IMR-90 (cell line): ENCODE measurements at regions not wholly inside any gene's neighbourhood (a gene's known extent, or its start where the extent isn't known, plus 50 kb on each side); places are given as distances from the start of the nearest gene placed in this dataset.

ENCODE experiments used
- ATAC-seq: fragments of 200-7000 bp; cut with Tn5 transposase; 2 replicates; pipeline ENCODE4 v1.9.1; 2020; ENCODE audit warnings: low read depth, mild to moderate bottlenecking, moderate library complexity
- BruUV-seq: library from RNA; stranded (reverse); fragments of 400-500 nt; replicated peaks from 2 replicates; lab custom pipeline; 2021; lab: Mats Ljungman, UMichigan
- CTCF ChIA-PET: fragments of 300-600 bp; formaldehyde crosslinking; extraction: SDS; loops from one replicate; lab custom pipeline; 2021; ENCODE audit warnings: antibody characterized with exemption; lab: Yijun Ruan, JAX
- POLR2A ChIA-PET: fragments of 300-600 bp; sonication (Branson Sonifier 250); formaldehyde crosslinking; loops from one replicate; lab custom pipeline; 2022; ENCODE audit warnings: antibody characterized with exemption; ENCODE audit not compliant: unreplicated experiment; lab: Charles Lee
- DNase-seq: peaks from one replicate; pipeline ENCODE4 v3.0.0; 2013
- H2AFZ ChIP-seq: replicated peaks from 2 replicates; pipeline ENCODE3; 2013; ENCODE audit warnings: low read length, mild to moderate bottlenecking; ENCODE audit not compliant: poor library complexity
- H2AK5ac ChIP-seq: 2 replicates; pipeline ENCODE4 v1.6.1; 2013; ENCODE audit warnings: low read depth, low read length, inconsistent platforms
- H2AK9ac ChIP-seq: replicated peaks from 2 replicates; pipeline ENCODE3; 2013; ENCODE audit warnings: mild to moderate bottlenecking, low read depth, low read length, moderate library complexity; ENCODE audit not compliant: poor library complexity
- H2BK120ac ChIP-seq: 2 replicates; pipeline ENCODE4 v1.6.1; 2013; ENCODE audit warnings: low read depth, low read length, inconsistent platforms
- H2BK15ac ChIP-seq: 3 replicates; pipeline ENCODE4 v1.6.1; 2013; ENCODE audit warnings: low read depth, low read length, inconsistent platforms
- H2BK20ac ChIP-seq: 2 replicates; pipeline ENCODE4 v1.6.1; 2013; ENCODE audit warnings: low read depth, mild to moderate bottlenecking, inconsistent platforms, low read length, moderate library complexity
- H2BK5ac ChIP-seq: 2 replicates; pipeline ENCODE4 v1.6.1; 2013; ENCODE audit warnings: mild to moderate bottlenecking, low read depth, low read length, inconsistent platforms; ENCODE audit not compliant: poor library complexity, severe bottlenecking
- H3K14ac ChIP-seq: replicated peaks from 2 replicates; pipeline ENCODE4 v1.6.1; 2013; ENCODE audit warnings: low read depth, low read length, inconsistent platforms
- H3K18ac ChIP-seq: 2 replicates; pipeline ENCODE4 v1.6.1; 2013; ENCODE audit warnings: low read depth, low read length, control low read depth
- H3K23ac ChIP-seq: 2 replicates; pipeline ENCODE4 v1.6.1; 2013; ENCODE audit warnings: low read depth, low read length, inconsistent platforms
- H3K27ac ChIP-seq: 2 replicates; pipeline ENCODE4 v1.5.1; 2013; ENCODE audit warnings: mild to moderate bottlenecking, control low read depth, low read length; ENCODE audit not compliant: insufficient read depth
- H3K27me3 ChIP-seq: 2 replicates; pipeline ENCODE4 v1.6.1; 2013; ENCODE audit warnings: low read length; ENCODE audit not compliant: control insufficient read depth, insufficient read depth
- H3K36me3 ChIP-seq: 2 replicates; pipeline ENCODE4 v1.6.1; 2013; ENCODE audit warnings: low read length, mixed read lengths; ENCODE audit not compliant: control insufficient read depth, insufficient read depth
- H3K4ac ChIP-seq: 2 replicates; pipeline ENCODE4 v1.6.1; 2013; ENCODE audit warnings: low read depth, low read length, inconsistent platforms
- H3K4me1 ChIP-seq: 2 replicates; pipeline ENCODE4 v1.6.1; 2013; ENCODE audit warnings: low read length, mixed read lengths; ENCODE audit not compliant: control insufficient read depth, insufficient read depth
- H3K4me2 ChIP-seq: 2 replicates; pipeline ENCODE4 v1.6.1; 2013; ENCODE audit warnings: low read depth, mild to moderate bottlenecking, control low read depth, low read length, moderate library complexity
- H3K4me3 ChIP-seq: 2 replicates; pipeline ENCODE4 v1.5.1; 2013; ENCODE audit warnings: low read depth, mild to moderate bottlenecking, control low read depth, low read length, moderate library complexity; ENCODE audit not compliant: insufficient read depth
- H3K56ac ChIP-seq: 2 replicates; pipeline ENCODE4 v1.6.1; 2013; ENCODE audit warnings: low read length, inconsistent platforms; ENCODE audit not compliant: insufficient read depth; ENCODE audit errors: extremely low read depth
- H3K79me1 ChIP-seq, 2 experiments: 2 replicates each; pipeline ENCODE4 v1.6.1; 2013; ENCODE audit warnings: low read length in 2 of 2, inconsistent platforms in 1 of 2, low read depth in 1 of 2
- H3K9ac ChIP-seq: 2 replicates; pipeline ENCODE4 v1.6.1; 2013; ENCODE audit warnings: low read depth, low read length, control low read depth
- H3K9me1 ChIP-seq: 2 replicates; pipeline ENCODE4 v1.6.1; 2013; ENCODE audit warnings: low read length, inconsistent platforms; ENCODE audit not compliant: insufficient read depth
- H3K9me3 ChIP-seq: 2 replicates; pipeline ENCODE4 v1.6.1; 2013; ENCODE audit warnings: low read length; ENCODE audit not compliant: control insufficient read depth, insufficient read depth
- H4K20me1 ChIP-seq: 2 replicates; pipeline ENCODE4 v1.6.1; 2013; ENCODE audit warnings: low read length, inconsistent platforms; ENCODE audit not compliant: insufficient read depth
- H4K5ac ChIP-seq: 2 replicates; pipeline ENCODE4 v1.6.1; 2013; ENCODE audit warnings: mild to moderate bottlenecking, low read depth, low read length, control low read depth
- H4K8ac ChIP-seq, 2 experiments: 2 replicates each; pipeline ENCODE4 v1.6.1; 2013; ENCODE audit warnings: low read depth in 2 of 2, low read length in 2 of 2, control low read depth in 1 of 2, inconsistent platforms in 1 of 2
- H4K91ac ChIP-seq: 2 replicates; pipeline ENCODE4 v1.6.1; 2013; ENCODE audit warnings: low read depth, low read length, inconsistent platforms; ENCODE audit not compliant: insufficient read depth
- BHLHE40 ChIP-seq: fragments of 150-350 bp; IDR thresholded peaks from 2 replicates; pipeline ENCODE4 v1.6.1; 2016; ENCODE audit warnings: mild to moderate bottlenecking, low read depth, low read length
- CTCF ChIP-seq: conservative IDR thresholded peaks from 2 replicates; pipeline ENCODE4 v1.5.1; 2012; ENCODE audit warnings: mild to moderate bottlenecking, low read depth, low read length, improper control_type of control experiment
- FOS ChIP-seq: fragments of 150-350 bp; IDR thresholded peaks from 2 replicates; pipeline ENCODE4 v1.6.1; 2016; ENCODE audit warnings: low read depth, low read length
- MAFK ChIP-seq: IDR thresholded peaks from 2 replicates; pipeline ENCODE4 v1.6.1; 2012; ENCODE audit warnings: low read depth, low read length, improper control_type of control experiment
- MAZ ChIP-seq: IDR thresholded peaks from 2 replicates; pipeline ENCODE4 v1.6.1; 2012; ENCODE audit warnings: low read depth, mild to moderate bottlenecking, low read length, improper control_type of control experiment, moderate library complexity, borderline replicate concordance
- RAD21 ChIP-seq: IDR thresholded peaks from 2 replicates; pipeline ENCODE4 v1.6.1; 2012; ENCODE audit warnings: low read length, improper control_type of control experiment
- RFX5 ChIP-seq: IDR thresholded peaks from 2 replicates; pipeline ENCODE4 v1.8.0; 2012; ENCODE audit warnings: low read depth, mild to moderate bottlenecking, low read length, moderate library complexity
- SMC3 ChIP-seq: fragments of 150-350 bp; IDR thresholded peaks from 2 replicates; pipeline ENCODE4 v1.6.1; 2016; ENCODE audit warnings: low read depth, mild to moderate bottlenecking, antibody characterized with exemption, low read length, moderate library complexity
- WGBS, 2 experiments: methylation state at CpG; one replicate each; pipeline versions ENCODE4 v1.1.5 to v1.1.7; 2013; ENCODE audit warnings: missing lambda C conversion rate in 2 of 2; ENCODE audit not compliant: insufficient read length in 1 of 2; ENCODE audit errors: extremely low coverage in 2 of 2; 5-methylcytosine and 5-hydroxymethylcytosine counted together
- dilution Hi-C: fragments of 300-500 bp; cut with HindIII; formaldehyde crosslinking; loops from one replicate; pipeline ENCODE4 v1.14.3; 2018; ENCODE audit warnings: low sequenced_read_pairs; ENCODE audit not compliant: unreplicated experiment
- in situ Hi-C: fragments of 300-500 bp; cut with MboI; formaldehyde crosslinking; loops from 3 replicates; pipeline ENCODE4 v1.14.3; 2019; ENCODE audit warnings: low sequenced_read_pairs, inconsistent platforms, mixed read lengths
- intact Hi-C: fragments of 100-400 bp; cut with micrococcal nuclease; formaldehyde crosslinking; loops from 2 replicates; pipeline ENCODE4 v1.10.0; 2022
- TF ChIP-seq, protein P1 (sequence below): fragments of 150-350 bp; IDR thresholded peaks from 2 replicates; pipeline ENCODE4 v1.6.1; 2017; ENCODE audit warnings: mild to moderate bottlenecking, antibody characterized with exemption, low read length, low read depth

- Histone ChIP-seq H2AK5ac (no peak overlapping the region), H2AK9ac (no peak overlapping the region), H4K5ac (no peak overlapping the region), H3K14ac (no peak overlapping the region), H3K23ac (no peak overlapping the region), H2BK5ac (no peak overlapping the region), H3K4me3 (no peak overlapping the region), H2BK15ac (no peak overlapping the region), H4K20me1 (no peaks in the 10 kb centered on the region), H2BK20ac (no peak overlapping the region), H3K4me2 (no peak overlapping the region), H3K27ac (no peak overlapping the region), H2BK120ac (no peak overlapping the region), H4K8ac (no peak overlapping the region), H3K27me3 (peaks cover 13% of the 10 kb centered on the region; the same call in 1 of the 2 replicates), H3K9me1 (no peaks in the 10 kb centered on the region), H3K4me1 (no peaks in the 10 kb centered on the region), H3K18ac (no peak overlapping the region), H3K9ac (no peak overlapping the region), H3K79me1 (no peaks in the 10 kb centered on the region), H3K36me3 (no peaks in the 10 kb centered on the region), H3K4ac (no peak overlapping the region), H3K56ac (no peak overlapping the region), H2AFZ (no peak overlapping the region), H4K91ac (no peak overlapping the region), H3K9me3 (no peaks in the 10 kb centered on the region)
- dilution Hi-C loops, result no loop called here
- POLR2A ChIA-PET, result no interaction called here
- TF ChIP-seq MAFK (no peak), CTCF (no peak), MAZ (no peak), RFX5 (no peak), BHLHE40 (no peak), FOS (no peak), SMC3 (no peak), RAD21 (no peak)
- TF ChIP-seq, protein P1, sequence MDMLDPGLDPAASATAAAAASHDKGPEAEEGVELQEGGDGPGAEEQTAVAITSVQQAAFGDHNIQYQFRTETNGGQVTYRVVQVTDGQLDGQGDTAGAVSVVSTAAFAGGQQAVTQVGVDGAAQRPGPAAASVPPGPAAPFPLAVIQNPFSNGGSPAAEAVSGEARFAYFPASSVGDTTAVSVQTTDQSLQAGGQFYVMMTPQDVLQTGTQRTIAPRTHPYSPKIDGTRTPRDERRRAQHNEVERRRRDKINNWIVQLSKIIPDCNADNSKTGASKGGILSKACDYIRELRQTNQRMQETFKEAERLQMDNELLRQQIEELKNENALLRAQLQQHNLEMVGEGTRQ, result no peak
- no CpG with 5 or more reads among the region's 2 CpGs for WGBS, 2 experiments
- intact Hi-C loops, result no loop called here
- CTCF ChIA-PET, result no interaction called here
- BruUV-seq, result no TSS peak
- DNase-seq, result no peak
- no peak for ATAC-seq
- in situ Hi-C loops, result no loop called here
Observed at GRCh38 chr2:19600982-19601381, 242.6 kb upstream of the OSR1 start.
